MM.1S (cell line): ENCODE measurements at regions not wholly inside any gene's neighbourhood (a gene's known extent, or its start where the extent isn't known, plus 50 kb on each side); places are given as distances from the start of the nearest gene placed in this dataset.

ENCODE experiments used
- DNase-seq: peaks from one replicate; pipeline ENCODE4 v3.0.0-alpha.2; 2015
- H2AFZ ChIP-seq: fragments of 300-600 bp; sonication (generic); 2 replicates; pipeline ENCODE4 v1.6.0; 2016; ENCODE audit warnings: antibody characterized with exemption, low read length
- H3F3A ChIP-seq: fragments of 300-600 bp; sonication (generic); 2 replicates; pipeline ENCODE4 v1.6.1; 2016; ENCODE audit warnings: mild to moderate bottlenecking, antibody characterized with exemption, low read length, moderate library complexity, mixed read lengths; ENCODE audit not compliant: insufficient read depth
- H3K27ac ChIP-seq: fragments of 300-600 bp; sonication (generic); 2 replicates; pipeline ENCODE4 v1.5.1; 2016; ENCODE audit warnings: mild to moderate bottlenecking, low read length
- H3K27me3 ChIP-seq: fragments of 300-600 bp; sonication (generic); replicated peaks from 2 replicates; pipeline ENCODE4 v1.6.0; 2016; ENCODE audit warnings: low read length; ENCODE audit not compliant: insufficient read depth
- H3K36me3 ChIP-seq: fragments of 300-600 bp; sonication (generic); replicated peaks from 2 replicates; pipeline ENCODE4 v1.6.1; 2016; ENCODE audit warnings: mild to moderate bottlenecking, low read length, mixed read lengths; ENCODE audit not compliant: insufficient read depth
- H3K4me1 ChIP-seq: fragments of 300-600 bp; sonication (generic); 2 replicates; pipeline ENCODE4 v1.6.1; 2016; ENCODE audit warnings: low read length, mixed read lengths
- H3K4me2 ChIP-seq: fragments of 300-600 bp; sonication (generic); 2 replicates; pipeline ENCODE4 v1.6.0; 2016; ENCODE audit warnings: low read depth, low read length
- H3K4me3 ChIP-seq: fragments of 300-600 bp; sonication (generic); 2 replicates; pipeline ENCODE4 v1.5.1; 2016; ENCODE audit warnings: low read length, mixed read lengths
- H3K79me2 ChIP-seq: fragments of 300-600 bp; sonication (generic); 2 replicates; pipeline ENCODE4 v1.6.1; 2016; ENCODE audit warnings: mixed run types, low read length, mixed read lengths
- H3K9ac ChIP-seq: fragments of 300-600 bp; sonication (generic); 2 replicates; pipeline ENCODE4 v1.6.1; 2016; ENCODE audit warnings: low read length, mixed read lengths
- H3K9me2 ChIP-seq: fragments of 300-600 bp; sonication (generic); replicated peaks from 2 replicates; pipeline ENCODE4 v1.6.1; 2016; ENCODE audit warnings: mild to moderate bottlenecking, low read length, mixed read lengths; ENCODE audit not compliant: insufficient read depth
- H3K9me3 ChIP-seq: fragments of 300-600 bp; sonication (generic); replicated peaks from 2 replicates; pipeline ENCODE4 v1.6.1; 2016; ENCODE audit warnings: mild to moderate bottlenecking, low read length, mixed read lengths; ENCODE audit not compliant: insufficient read depth
- H4K20me1 ChIP-seq: fragments of 300-600 bp; sonication (generic); 2 replicates; pipeline ENCODE4 v1.6.1; 2016; ENCODE audit warnings: mild to moderate bottlenecking, low read length, moderate library complexity, mixed read lengths; ENCODE audit not compliant: insufficient read depth
- CTCF ChIP-seq: fragments of 300-600 bp; sonication (generic); IDR thresholded peaks from 2 replicates; pipeline ENCODE4 v1.5.1; 2016; ENCODE audit warnings: antibody characterized with exemption, low read length, mixed read lengths
- EZH2 ChIP-seq: fragments of 300-600 bp; sonication (generic); optimal IDR thresholded peaks from 2 replicates; pipeline ENCODE3; 2017; ENCODE audit warnings: low read depth, mild to moderate bottlenecking, antibody characterized with exemption, low read length, mixed read lengths
- EZH2phosphoT487 ChIP-seq: fragments of 300-600 bp; sonication (generic); IDR thresholded peaks from 2 replicates; pipeline ENCODE4 v1.6.1; 2018; ENCODE audit warnings: antibody characterized with exemption, low read length

GRCh38 chrX:4186331-4186730, 472.9 kb upstream of the PRKX start:
- Histone ChIP-seq H3K36me3 (no peaks in the 10 kb centered on the region), H3K4me1 (no peaks in the 10 kb centered on the region), H3K9me3 (no peaks in the 10 kb centered on the region), H3K4me3 (no peak overlapping the region), H3K9me2 (no peaks in the 10 kb centered on the region), H2AFZ (no peak overlapping the region), H3K27ac (no peak overlapping the region), H3K4me2 (no peak overlapping the region), H4K20me1 (no peaks in the 10 kb centered on the region), H3F3A (no peaks in the 10 kb centered on the region), H3K27me3 (no peaks in the 10 kb centered on the region), H3K79me2 (no peaks in the 10 kb centered on the region), H3K9ac (no peak overlapping the region)
- no peak for DNase-seq
- TF ChIP-seq CTCF (no peak), EZH2phosphoT487 (no peak), EZH2 (no peak)

- H3K36me3 ChIP-seq = no peaks in the 10 kb centered on the region
- H3K9me2 ChIP-seq = no peaks in the 10 kb centered on the region
- no peaks in the 10 kb centered on the region for H3K4me1 ChIP-seq
- TF ChIP-seq CTCF (no peak), EZH2phosphoT487 (no peak), EZH2 (no peak)
- H3K4me2 ChIP-seq = no peak overlapping the region
- no peaks in the 10 kb centered on the region for H3F3A ChIP-seq
- H3K9me3 ChIP-seq = no peaks in the 10 kb centered on the region
- no peaks in the 10 kb centered on the region for H3K79me2 ChIP-seq
- H3K4me3 ChIP-seq = no peak overlapping the region
- no peak overlapping the region for H3K9ac ChIP-seq
- H3K27me3 ChIP-seq = no peaks in the 10 kb centered on the region
- no peak overlapping the region for H2AFZ ChIP-seq
- DNase-seq = no peak
- no peak overlapping the region for H3K27ac ChIP-seq
- H4K20me1 ChIP-seq = no peaks in the 10 kb centered on the region
Observed at GRCh38 chrX:4185086-4185485, 471.6 kb upstream of the PRKX start.

- Histone ChIP-seq H3K9me2 (no peaks in the 10 kb centered on the region), H3F3A (no peaks in the 10 kb centered on the region), H3K27me3 (no peaks in the 10 kb centered on the region), H2AFZ (no peak overlapping the region), H3K36me3 (no peaks in the 10 kb centered on the region), H4K20me1 (no peaks in the 10 kb centered on the region), H3K4me3 (no peak overlapping the region), H3K27ac (no peak overlapping the region), H3K79me2 (no peaks in the 10 kb centered on the region), H3K4me1 (no peaks in the 10 kb centered on the region), H3K9me3 (no peaks in the 10 kb centered on the region), H3K9ac (no peak overlapping the region), H3K4me2 (no peak overlapping the region)
- no peak for DNase-seq
- TF ChIP-seq EZH2 (no peak), EZH2phosphoT487 (no peak), CTCF (no peak)
Observed at GRCh38 chrX:4182408-4182806, 469.0 kb upstream of the PRKX start.
